NCI-H1694 treated with DMSO at 0.1 percent for 48 hours (cell line): ENCODE measurements at regions not wholly inside any gene's neighbourhood (a gene's known extent, or its start where the extent isn't known, plus 50 kb on each side); places are given as distances from the start of the nearest gene placed in this dataset.

Experiments
- DNase-seq: peaks from one replicate; lab custom pipeline; 2025; lab: John Stamatoyannopoulos, UW

GRCh38 chr9:105023788-105024187, 95.8 kb upstream of the ABCA1 start:
- DNase-seq, result no peak

- no peak for DNase-seq
Observed at GRCh38 chr9:105024529-105024928, 96.6 kb upstream of the ABCA1 start.

GRCh38 chr9:105026451-105026850, 98.5 kb upstream of the ABCA1 start:
- DNase-seq, result no peak

GRCh38 chr9:105027084-105027483, 99.1 kb upstream of the ABCA1 start:
- DNase-seq, result no peak

- no peak for DNase-seq
Observed at GRCh38 chr9:105030285-105030684, 102.3 kb upstream of the ABCA1 start.

GRCh38 chr9:105037139-105037538, 109.2 kb upstream of the ABCA1 start:
- no peak for DNase-seq

GRCh38 chr9:105038051-105038450, 110.1 kb upstream of the ABCA1 start:
- no peak for DNase-seq

- DNase-seq, result no peak
Observed at GRCh38 chr9:105039175-105039799, 111.3 kb upstream of the ABCA1 start.

- no peak for DNase-seq
Observed at GRCh38 chr9:105043370-105043936, 115.5 kb upstream of the ABCA1 start.

GRCh38 chr9:105044518-105044917, 116.6 kb upstream of the ABCA1 start:
- DNase-seq, result no peak

GRCh38 chr9:105046907-105047741, 119.2 kb upstream of the ABCA1 start:
- DNase-seq, result peak; percentile 14

- no peak for DNase-seq
Observed at GRCh38 chr9:105047742-105048041, 119.7 kb upstream of the ABCA1 start.

GRCh38 chr9:105048331-105048730, 120.4 kb upstream of the ABCA1 start:
- DNase-seq, result no peak

GRCh38 chr9:105050296-105050695, 122.3 kb upstream of the ABCA1 start:
- DNase-seq, result no peak

- DNase-seq, result no peak
Observed at GRCh38 chr9:105051897-105052296, 123.9 kb upstream of the ABCA1 start.

- DNase-seq, result no peak
Observed at GRCh38 chr9:105052346-105052745, 124.4 kb upstream of the ABCA1 start.

- no peak for DNase-seq
Observed at GRCh38 chr9:105053209-105053652, 125.3 kb upstream of the ABCA1 start.

GRCh38 chr9:105054491-105054890, 126.5 kb upstream of the ABCA1 start:
- no peak for DNase-seq

- no peak for DNase-seq
Observed at GRCh38 chr9:105055917-105056316, 128.0 kb upstream of the ABCA1 start.

- DNase-seq, result no peak
Observed at GRCh38 chr9:105057551-105057950, 129.6 kb upstream of the ABCA1 start.

GRCh38 chr9:105059252-105059651, 131.3 kb upstream of the ABCA1 start:
- no peak for DNase-seq

- DNase-seq, result peak; percentile 47
Observed at GRCh38 chr9:105062222-105062855, 134.4 kb upstream of the ABCA1 start.
